ENCODE measurements at regions not wholly inside any gene's neighbourhood (a gene's known extent, or its start where the extent isn't known, plus 50 kb on each side); places are given as distances from the start of the nearest gene placed in this dataset.

GRCh38 chr3:197454014-197454413, 101.8 kb downstream of the BDH1 start:
- TF ChIP-seq NFRKB (IDR thresholded peaks at IDR 0.05) = no peak
- no peak for TF ChIP-seq PKNOX1 (IDR thresholded peaks at IDR 0.05)
- no peak for TF ChIP-seq TARDBP (IDR thresholded peaks at IDR 0.05)
- TF ChIP-seq SUZ12 (IDR thresholded peaks at IDR 0.05) = no peak
- TF ChIP-seq ELF4 (IDR thresholded peaks at IDR 0.05) = no peak
- no peak for TF ChIP-seq SP1 (IDR thresholded peaks at IDR 0.05)
- TF ChIP-seq CTBP1 (IDR thresholded peaks at IDR 0.05; ENCODE audit: borderline replicate concordance) = no peak
- no peak for TF ChIP-seq BHLHE40 (IDR thresholded peaks at IDR 0.05; ENCODE audit: borderline replicate concordance)

All from HEK293T (cell line).